ENCODE measurements at regions not wholly inside any gene's neighbourhood (a gene's known extent, or its start where the extent isn't known, plus 50 kb on each side); places are given as distances from the start of the nearest gene placed in this dataset.

- TF ChIP-seq, protein P1, sequence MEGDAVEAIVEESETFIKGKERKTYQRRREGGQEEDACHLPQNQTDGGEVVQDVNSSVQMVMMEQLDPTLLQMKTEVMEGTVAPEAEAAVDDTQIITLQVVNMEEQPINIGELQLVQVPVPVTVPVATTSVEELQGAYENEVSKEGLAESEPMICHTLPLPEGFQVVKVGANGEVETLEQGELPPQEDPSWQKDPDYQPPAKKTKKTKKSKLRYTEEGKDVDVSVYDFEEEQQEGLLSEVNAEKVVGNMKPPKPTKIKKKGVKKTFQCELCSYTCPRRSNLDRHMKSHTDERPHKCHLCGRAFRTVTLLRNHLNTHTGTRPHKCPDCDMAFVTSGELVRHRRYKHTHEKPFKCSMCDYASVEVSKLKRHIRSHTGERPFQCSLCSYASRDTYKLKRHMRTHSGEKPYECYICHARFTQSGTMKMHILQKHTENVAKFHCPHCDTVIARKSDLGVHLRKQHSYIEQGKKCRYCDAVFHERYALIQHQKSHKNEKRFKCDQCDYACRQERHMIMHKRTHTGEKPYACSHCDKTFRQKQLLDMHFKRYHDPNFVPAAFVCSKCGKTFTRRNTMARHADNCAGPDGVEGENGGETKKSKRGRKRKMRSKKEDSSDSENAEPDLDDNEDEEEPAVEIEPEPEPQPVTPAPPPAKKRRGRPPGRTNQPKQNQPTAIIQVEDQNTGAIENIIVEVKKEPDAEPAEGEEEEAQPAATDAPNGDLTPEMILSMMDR (IDR thresholded peaks at IDR 0.05; ENCODE audit: low read length): no peak
- no peak for TF ChIP-seq EZH2 (IDR thresholded peaks at IDR 0.05; ENCODE audit: borderline replicate concordance, low read length)
Measured at GRCh38 chr4:78704317-78704716, 71.8 kb upstream of the BMP2K start.
